HepG2 (cell line): ENCODE measurements at regions not wholly inside any gene's neighbourhood (a gene's known extent, or its start where the extent isn't known, plus 50 kb on each side); places are given as distances from the start of the nearest gene placed in this dataset.

ENCODE experiments used
- FOXK1 ChIP-seq: sonication (generic); formaldehyde crosslinking; IDR thresholded peaks from 2 replicates; pipeline ENCODE4 v1.4.0; 2020; ENCODE audit warnings: low read depth, missing genetic modification reagents, borderline replicate concordance
- MLXIP ChIP-seq: sonication (generic); formaldehyde crosslinking; IDR thresholded peaks from 2 replicates; pipeline ENCODE4 v1.9.0; 2021; ENCODE audit warnings: missing genetic modification reagents, borderline replicate concordance
- RBFOX2 ChIP-seq: fragments of 200-400 bp; formaldehyde crosslinking; IDR thresholded peaks from 2 replicates; pipeline ENCODE4 v1.6.1; 2017; ENCODE audit warnings: low read depth, mild to moderate bottlenecking, low read length
- SMC3 ChIP-seq: IDR thresholded peaks from 2 replicates; pipeline ENCODE4 v1.6.1; 2011; ENCODE audit warnings: low read length, improper control_type of control experiment
- STAG1 ChIP-seq: sonication (generic); formaldehyde crosslinking; IDR thresholded peaks from 2 replicates; pipeline ENCODE4 v1.4.0; 2020; ENCODE audit warnings: missing genetic modification reagents
- TCF12 ChIP-seq, 2 experiments: fragments of 450-650 bp in 1 of 2; sonication (generic) in 1 of 2; formaldehyde crosslinking in 1 of 2; IDR thresholded peaks; 2 replicates each; pipeline versions ENCODE4 v1.6.1 to v1.8.0; 2017 to 2022; ENCODE audit warnings: antibody characterized with exemption in 1 of 2, mild to moderate bottlenecking in 1 of 2, missing genetic modification reagents in 1 of 2, moderate library complexity in 1 of 2
- UBTF ChIP-seq: sonication (generic); formaldehyde crosslinking; IDR thresholded peaks from 2 replicates; pipeline ENCODE4 v1.4.0; 2020; ENCODE audit warnings: mild to moderate bottlenecking, missing genetic modification reagents
- ZKSCAN8 ChIP-seq: IDR thresholded peaks from 2 replicates; pipeline ENCODE4 v1.6.1; 2016; ENCODE audit warnings: borderline replicate concordance, missing genetic modification reagents, missing compliant biosample characterization
- ZNF20 ChIP-seq: sonication (generic); formaldehyde crosslinking; IDR thresholded peaks from 2 replicates; pipeline ENCODE4 v1.4.0; 2020; ENCODE audit warnings: mild to moderate bottlenecking, moderate library complexity, missing genetic modification reagents
- ZNF337 ChIP-seq: sonication (generic); formaldehyde crosslinking; IDR thresholded peaks from 2 replicates; pipeline ENCODE4 v1.5.1; 2020; ENCODE audit warnings: missing genetic modification reagents, low read depth, mild to moderate bottlenecking, borderline replicate concordance
- ZNF577 ChIP-seq: sonication (generic); formaldehyde crosslinking; IDR thresholded peaks from 2 replicates; pipeline ENCODE4 v1.4.0; 2020; ENCODE audit warnings: mild to moderate bottlenecking, low read depth, missing genetic modification reagents, borderline replicate concordance

DNA sequence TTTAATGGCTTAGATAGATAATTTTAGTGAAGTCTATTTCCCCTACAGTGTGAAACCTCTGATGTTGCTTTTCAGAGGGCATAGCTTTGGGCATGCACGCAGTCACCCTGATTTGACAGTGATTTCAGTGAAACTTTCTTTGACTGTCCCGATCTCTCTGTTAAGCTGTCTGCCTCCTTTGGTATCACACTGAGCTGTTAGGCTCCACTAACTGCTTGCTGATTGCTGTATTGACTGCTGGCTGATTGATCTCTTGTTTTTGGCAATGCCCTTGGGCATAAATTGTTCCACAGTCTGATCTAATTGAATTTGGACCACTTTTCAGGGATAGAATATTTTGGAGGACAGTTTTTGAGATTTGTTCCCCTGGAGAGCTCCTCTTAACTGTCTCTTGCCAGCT is 68.5 kb upstream of the CCDC54 start:
- TF ChIP-seq TCF12 (IDR thresholded peaks at IDR 0.05) = no peak
- no peak for TF ChIP-seq TCF12 (CRISPR knock-in tag; IDR thresholded peaks at IDR 0.05)
- TF ChIP-seq ZNF577 (CRISPR knock-in tag) = no peak
- TF ChIP-seq ZNF20 (CRISPR knock-in tag) = no peak
- no peak for TF ChIP-seq ZNF337 (CRISPR knock-in tag)
- TF ChIP-seq SMC3 = no peak
- no peak for TF ChIP-seq UBTF
- TF ChIP-seq ZKSCAN8 (CRISPR knock-in tag) = no peak
- no peak for TF ChIP-seq MLXIP
- TF ChIP-seq FOXK1 (CRISPR knock-in tag) = no peak
- TF ChIP-seq STAG1 = no peak
- no peak for TF ChIP-seq RBFOX2
